NCI-H2107 treated with DMSO at 0.1 percent for 48 hours (cell line): ENCODE measurements at regions not wholly inside any gene's neighbourhood (a gene's known extent, or its start where the extent isn't known, plus 50 kb on each side); places are given as distances from the start of the nearest gene placed in this dataset.

ENCODE experiments used
- DNase-seq: peaks from one replicate; lab custom pipeline; 2025; ENCODE audit not compliant: unreplicated experiment; lab: John Stamatoyannopoulos, UW

GRCh38 chr1:116262207-116262994 is 110.6 kb upstream of the ATP1A1 start:
- DNase-seq, result no peak

- DNase-seq, result no peak
Observed at GRCh38 chr1:116262995-116263385, 110.1 kb upstream of the ATP1A1 start.

DNA sequence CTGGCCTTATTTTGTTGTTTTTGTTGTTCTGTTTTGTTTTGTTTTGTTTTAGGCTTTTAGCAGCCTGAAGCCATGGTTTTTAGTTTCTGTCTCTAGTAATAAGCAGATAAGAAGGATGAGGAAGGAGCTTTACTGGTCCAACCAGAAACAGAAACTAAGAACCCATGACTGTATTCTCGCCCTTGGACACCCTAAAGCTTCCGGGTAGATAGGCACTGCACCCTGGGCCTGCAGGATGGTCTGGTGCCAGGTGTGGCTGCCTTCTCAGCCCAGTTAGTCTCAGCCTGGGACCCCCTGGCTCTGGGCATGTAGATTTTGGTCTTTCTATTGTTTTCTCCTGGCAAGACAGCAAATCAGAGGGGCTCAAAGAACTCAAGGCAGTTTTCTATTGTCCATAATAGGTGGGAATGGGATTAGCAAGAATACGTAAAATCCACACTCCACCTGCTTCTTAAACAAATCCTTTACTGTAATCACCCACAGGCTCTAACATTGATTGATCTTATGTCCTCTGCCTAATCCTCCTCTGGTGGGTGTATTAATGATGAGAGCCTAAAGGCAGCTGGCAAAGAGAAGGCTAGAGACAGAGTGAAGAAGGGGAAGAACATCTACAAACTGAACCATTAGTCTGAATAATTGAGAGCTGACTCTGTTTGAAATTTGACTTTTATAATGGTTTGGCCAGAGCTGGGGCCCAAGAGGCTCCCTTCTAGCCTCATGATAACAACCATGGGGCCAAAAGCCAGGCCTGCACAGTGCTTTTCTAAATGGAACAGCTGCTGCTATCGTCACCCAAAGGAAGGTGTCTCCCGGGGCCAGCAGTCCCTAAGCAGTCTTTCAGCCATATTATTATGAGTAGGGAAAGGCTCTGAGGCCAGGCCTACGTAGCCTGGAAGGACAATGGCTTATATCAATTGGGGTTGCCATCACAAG is 106.8 kb upstream of the ATP1A1 start:
- DNase-seq, result no peak

DNA sequence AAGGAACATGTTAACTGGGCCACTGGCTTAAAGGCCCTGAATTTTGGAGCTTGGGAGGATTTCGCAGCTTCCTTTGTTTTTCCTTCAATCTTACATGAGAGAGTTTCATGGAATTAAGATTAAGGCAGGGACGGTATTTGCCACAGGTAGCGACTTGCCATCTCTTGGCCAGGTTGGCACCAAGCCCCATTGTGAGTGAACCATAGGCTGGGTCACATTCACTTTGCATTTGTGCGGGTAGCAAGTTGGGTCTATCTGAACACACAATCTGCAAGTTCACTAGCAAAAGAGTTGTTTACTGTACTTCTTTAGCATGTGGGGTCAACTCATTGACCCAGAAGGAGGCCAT is 106.2 kb upstream of the ATP1A1 start:
- DNase-seq, result no peak

DNA sequence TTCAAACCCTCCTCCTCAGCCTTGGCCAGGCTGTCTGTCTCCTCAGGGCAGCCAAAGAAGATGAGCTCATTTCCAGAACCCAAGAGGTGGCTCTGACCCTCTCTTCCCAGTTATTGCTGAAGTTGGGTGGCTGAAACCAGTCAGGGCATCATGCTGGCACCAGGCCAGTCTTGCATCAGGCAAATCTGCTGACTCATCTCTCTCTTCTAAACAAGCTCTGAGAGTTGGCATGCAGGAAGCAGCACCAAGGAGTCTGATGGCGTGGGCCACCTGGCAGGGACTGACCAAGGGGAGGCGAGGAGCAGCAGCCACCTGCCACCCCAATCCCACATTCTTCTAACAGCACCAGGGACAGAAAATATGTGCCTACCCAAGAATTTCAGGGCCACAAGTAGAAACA is 104.8 kb upstream of the ATP1A1 start:
- peak; percentile 54 for DNase-seq

DNA sequence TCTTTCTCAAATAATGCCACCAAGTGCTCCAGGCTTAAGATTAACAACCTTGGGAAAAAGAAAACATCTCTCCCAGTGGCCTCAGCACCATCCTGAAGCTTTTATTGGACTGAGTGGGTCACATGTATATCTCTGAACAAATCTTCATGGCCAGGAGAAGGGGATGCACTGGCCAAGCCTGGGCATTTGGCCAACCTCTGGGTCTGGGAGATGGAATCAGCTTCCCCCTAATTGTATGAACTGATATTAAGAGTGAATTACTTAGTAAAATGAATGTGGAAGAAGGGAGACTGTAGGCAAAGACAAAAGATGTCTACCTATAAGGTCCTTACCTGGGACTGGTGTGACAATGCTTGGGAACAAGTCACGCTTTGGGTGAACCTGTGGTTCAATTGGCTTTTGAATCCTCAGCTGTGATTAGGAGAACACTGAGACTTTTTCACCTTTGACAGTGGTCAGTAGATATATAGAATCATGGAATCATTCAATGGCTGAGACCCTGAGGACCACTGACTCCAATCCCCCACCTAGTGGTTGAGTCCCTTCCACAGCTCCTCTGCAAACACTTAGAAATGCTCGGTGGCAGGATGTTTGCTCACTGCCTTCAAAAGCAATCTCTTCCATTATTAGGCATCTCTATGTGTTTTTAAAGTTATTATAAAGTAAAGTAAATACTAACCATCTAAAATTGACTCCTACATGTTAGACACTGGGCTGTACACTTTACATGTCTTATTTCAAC is 102.6 kb upstream of the ATP1A1 start:
- no peak for DNase-seq

- peak; percentile 77 for DNase-seq
Observed at GRCh38 chr1:116273042-116273783, 99.8 kb upstream of the ATP1A1 start.

DNA sequence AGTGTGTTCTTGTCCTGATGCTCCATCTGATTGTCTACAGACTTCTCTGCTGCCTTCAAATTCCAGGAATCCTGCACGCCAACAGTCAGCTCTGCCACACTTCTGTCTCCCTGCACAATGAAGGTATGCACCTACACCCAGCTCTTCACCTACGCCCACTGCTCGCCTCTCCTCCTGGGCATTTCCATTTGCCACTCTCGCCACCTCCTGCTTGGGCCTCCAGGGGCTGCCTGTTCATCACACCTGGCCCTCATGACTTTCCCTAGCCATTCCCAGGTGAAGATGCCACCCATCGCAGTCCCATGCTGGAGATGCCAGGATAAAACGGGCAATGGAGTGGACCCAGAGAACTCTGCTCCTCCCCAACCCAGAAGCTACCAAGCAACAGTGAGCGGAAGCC is 96.5 kb upstream of the ATP1A1 start:
- DNase-seq, result no peak

DNA sequence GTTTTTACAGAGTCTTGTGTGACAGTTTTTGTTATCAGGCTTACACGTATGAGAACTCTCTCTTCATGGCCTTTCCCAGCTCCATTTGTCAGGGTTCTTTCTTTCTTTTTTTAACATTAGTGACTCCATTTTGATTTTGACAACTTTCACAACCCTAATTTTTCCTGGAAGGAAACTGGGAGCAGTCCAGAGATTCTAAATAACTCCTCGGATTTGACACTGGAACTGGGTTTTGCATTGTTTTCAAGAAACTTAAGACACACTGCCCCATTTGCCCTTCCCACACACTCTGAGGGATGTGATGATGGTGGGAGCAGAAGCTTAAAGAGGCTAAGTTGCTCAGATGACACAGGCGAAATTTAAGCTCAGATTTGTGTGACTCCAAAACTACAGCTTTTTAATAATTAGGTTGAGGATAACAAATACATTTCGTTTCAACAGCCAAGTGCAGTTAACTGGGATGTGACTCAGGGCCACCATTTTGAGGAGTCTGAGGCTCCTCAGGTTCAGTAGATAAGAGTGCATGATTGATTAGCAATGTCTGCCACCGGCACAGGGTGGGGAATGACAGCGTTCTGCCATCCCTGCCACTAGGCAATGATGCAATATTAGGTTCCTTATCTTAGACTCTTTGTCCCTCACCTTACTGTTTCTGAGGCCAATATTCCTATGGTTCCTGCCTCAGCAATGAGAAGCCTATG is 95.1 kb upstream of the ATP1A1 start:
- no peak for DNase-seq

DNA sequence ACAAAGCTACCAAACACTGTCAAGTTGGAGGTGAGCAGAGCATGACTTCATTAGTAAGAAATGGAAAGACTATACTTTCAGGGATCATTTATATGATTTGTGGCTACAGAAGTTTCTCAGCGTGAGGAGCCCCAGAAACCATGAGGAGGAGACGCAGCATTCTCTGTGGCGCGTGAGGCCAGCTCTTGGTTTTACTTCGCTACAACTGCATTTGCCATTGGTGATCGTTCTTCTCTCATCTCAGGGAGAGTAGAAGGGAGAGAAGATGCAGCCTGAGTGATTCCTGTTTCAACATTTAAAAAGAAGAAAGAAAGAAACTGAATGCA is 94.5 kb upstream of the ATP1A1 start:
- no peak for DNase-seq

- no peak for DNase-seq
Observed at GRCh38 chr1:116279715-116280114, 93.3 kb upstream of the ATP1A1 start.

DNA sequence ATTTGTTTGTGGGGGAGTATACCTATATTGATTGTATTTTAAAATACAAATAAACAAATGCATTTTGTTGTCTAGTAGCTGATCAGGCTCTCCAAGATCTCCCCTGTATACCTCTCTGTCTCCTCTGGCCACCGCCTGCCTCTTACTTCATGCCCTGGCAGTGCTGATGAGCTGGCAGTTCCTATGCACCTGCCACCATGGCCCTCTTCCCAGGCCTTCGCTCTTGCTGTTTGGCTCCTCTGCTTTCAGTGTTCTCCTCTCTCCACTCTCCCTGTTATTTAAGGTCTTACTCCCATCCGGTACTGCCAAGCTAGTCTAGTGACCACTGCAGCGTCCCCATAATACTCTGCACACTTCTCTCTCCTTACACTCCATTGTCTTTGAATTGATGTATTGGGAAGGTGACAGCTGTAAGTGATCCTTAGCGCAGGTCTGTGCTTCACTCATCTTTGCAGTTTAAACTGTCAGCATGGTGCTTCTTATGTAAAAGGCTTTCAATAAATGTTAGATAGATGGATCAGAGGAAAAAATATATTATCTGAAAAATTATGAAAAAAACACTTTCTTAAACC is 88.1 kb upstream of the ATP1A1 start:
- no peak for DNase-seq

DNA sequence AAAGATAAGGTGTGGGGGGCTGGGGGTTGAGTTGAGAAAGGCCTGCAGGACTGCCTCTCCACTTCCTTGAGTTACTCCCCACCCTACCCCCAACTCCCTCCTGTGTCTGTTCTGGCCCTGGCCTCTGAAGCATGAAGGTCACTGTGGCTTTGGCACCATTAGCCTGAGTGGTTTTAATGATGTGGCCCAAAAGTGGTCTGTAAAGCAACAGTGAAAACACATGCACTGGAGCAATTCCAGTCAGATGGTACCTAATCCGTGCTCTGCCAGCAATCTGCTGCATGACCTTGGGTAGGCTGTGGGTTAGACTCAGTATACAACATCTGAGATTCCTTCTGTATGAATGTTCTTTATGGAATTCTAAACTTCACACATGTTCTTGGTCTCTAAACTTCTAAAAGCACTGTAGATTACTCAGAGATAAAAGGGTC is 86.5 kb upstream of the ATP1A1 start:
- no peak for DNase-seq

- no peak for DNase-seq
Observed at GRCh38 chr1:116287341-116288200, 85.5 kb upstream of the ATP1A1 start.

DNA sequence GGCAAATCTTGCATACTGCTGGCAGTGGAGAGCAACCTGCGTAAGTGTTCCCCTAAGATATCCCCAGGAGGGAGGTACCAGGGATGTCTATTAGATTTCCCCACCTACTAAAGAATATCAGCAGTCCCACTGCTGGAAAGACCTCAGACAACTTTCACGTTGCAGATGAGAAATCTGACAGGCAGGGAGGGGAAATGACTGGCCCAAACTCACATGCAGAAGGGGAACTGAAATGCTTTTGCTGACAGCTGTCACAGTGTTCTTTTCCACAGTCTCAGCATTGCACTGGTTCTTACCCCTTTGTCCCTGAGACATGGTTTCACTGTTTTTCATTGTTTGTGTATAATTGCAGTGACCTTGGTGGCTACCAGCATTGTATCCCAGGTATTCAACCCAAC is 84.8 kb upstream of the ATP1A1 start:
- DNase-seq, result no peak

- no peak for DNase-seq
Observed at GRCh38 chr1:116289193-116289592, 83.9 kb upstream of the ATP1A1 start.

- no peak for DNase-seq
Observed at GRCh38 chr1:116290085-116290705, 82.8 kb upstream of the ATP1A1 start.

DNA sequence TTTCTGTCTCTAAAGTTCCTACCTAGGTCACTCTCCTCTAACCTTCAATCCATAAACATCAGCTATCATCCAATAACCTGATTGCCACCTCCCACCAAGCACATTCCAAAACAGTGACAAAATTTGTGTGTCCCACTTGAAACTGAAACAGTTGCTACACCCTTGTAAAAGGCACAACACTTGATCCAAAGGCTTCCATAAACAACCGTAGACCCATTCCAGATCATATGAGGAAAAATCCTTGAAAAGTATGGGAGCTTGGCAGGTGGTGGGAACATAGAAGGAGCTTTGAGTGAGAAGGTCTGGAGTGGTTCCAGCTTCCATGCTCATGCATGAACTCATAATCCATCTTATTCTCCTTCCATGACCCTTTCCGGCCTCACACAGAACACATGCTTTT is 82.0 kb upstream of the ATP1A1 start:
- no peak for DNase-seq
